ENCODE measurements at regions not wholly inside any gene's neighbourhood (a gene's known extent, or its start where the extent isn't known, plus 50 kb on each side); places are given as distances from the start of the nearest gene placed in this dataset.

DNA sequence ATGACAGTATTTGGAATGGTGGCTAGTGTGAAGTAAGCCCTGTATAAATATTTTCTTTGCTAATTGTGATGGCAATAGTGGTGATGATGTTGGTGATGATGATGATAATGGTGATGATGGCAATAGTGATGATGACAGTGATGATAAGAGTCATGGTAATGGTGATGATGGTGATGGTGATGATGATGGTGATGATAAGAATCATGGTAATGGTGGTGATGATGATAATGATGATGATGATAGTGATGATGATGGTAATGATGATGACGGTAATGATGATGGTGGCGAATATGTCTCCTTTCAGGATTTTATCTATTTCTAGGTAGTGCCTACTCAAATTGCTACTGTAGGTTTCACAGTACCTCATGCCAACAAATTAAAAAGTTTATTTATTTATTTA, 205.4 kb downstream of the GALR1 start:
- no peak for DNase-seq (ENCODE audit: extremely low read depth, low read depth)
- TF ChIP-seq, protein P1, sequence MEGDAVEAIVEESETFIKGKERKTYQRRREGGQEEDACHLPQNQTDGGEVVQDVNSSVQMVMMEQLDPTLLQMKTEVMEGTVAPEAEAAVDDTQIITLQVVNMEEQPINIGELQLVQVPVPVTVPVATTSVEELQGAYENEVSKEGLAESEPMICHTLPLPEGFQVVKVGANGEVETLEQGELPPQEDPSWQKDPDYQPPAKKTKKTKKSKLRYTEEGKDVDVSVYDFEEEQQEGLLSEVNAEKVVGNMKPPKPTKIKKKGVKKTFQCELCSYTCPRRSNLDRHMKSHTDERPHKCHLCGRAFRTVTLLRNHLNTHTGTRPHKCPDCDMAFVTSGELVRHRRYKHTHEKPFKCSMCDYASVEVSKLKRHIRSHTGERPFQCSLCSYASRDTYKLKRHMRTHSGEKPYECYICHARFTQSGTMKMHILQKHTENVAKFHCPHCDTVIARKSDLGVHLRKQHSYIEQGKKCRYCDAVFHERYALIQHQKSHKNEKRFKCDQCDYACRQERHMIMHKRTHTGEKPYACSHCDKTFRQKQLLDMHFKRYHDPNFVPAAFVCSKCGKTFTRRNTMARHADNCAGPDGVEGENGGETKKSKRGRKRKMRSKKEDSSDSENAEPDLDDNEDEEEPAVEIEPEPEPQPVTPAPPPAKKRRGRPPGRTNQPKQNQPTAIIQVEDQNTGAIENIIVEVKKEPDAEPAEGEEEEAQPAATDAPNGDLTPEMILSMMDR (IDR thresholded peaks at IDR 0.05; ENCODE audit: low read depth, low read length) = no peak

GRCh38 chr18:77457681-77458080, 208.0 kb downstream of the GALR1 start:
- DNase-seq (ENCODE audit: extremely low read depth, low read depth) = no peak
- TF ChIP-seq, protein P1 (IDR thresholded peaks at IDR 0.05; ENCODE audit: low read depth, low read length) = no peak

DNA sequence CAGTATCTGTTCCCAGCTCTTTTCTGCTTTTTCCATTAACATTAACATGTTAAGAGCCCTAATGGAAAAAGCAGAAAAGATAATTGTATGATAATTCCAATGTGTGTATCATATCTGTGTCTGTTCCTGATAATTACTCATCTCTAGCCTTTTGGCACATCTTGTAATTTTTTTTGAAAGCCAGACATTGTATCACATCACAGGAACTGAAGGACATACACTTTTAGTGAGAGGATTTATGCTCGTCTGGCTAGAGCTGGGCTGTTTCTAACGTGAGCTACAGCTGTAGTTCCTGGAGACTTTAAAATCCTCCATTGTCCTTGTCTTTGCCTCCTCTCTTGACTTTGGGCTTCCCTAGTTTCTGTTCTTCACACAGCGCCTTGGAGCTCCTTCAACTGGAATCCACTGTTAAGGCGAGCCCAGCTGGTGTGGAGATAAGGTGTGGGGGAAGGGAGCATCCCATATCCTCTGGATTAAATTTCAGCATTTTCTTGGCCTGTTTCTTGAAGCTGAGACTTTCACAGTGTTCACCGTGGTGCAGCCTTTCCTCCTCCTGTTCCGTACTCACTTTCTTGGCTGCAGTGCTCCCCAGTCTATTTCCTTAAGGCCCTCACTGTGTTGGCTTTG, 211.5 kb downstream of the GALR1 start:
- DNase-seq (ENCODE audit: extremely low read depth, low read depth) = no peak
- TF ChIP-seq, protein P1 (IDR thresholded peaks at IDR 0.05; ENCODE audit: low read depth, low read length) = no peak

DNA sequence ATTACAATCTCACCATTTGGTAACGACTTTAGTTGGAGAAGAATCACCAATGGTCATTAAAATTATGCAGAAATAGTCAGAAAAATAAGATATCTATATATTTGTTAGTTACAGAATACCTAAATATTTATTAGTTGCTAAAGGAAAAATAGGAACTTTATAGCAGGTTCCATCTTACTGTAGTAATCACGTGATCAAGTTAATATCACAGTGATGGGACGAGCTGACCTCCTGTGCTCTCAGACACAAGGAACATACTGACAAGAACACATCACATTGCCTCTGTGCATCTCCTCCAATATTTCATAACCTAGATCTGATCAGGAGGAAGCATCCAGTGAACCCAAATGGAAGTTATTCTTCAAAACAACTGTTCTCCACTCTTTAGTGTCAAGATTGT, 215.3 kb downstream of the GALR1 start:
- no peak for DNase-seq (ENCODE audit: extremely low read depth, low read depth)
- TF ChIP-seq, protein P1 (IDR thresholded peaks at IDR 0.05; ENCODE audit: low read depth, low read length) = no peak

DNA sequence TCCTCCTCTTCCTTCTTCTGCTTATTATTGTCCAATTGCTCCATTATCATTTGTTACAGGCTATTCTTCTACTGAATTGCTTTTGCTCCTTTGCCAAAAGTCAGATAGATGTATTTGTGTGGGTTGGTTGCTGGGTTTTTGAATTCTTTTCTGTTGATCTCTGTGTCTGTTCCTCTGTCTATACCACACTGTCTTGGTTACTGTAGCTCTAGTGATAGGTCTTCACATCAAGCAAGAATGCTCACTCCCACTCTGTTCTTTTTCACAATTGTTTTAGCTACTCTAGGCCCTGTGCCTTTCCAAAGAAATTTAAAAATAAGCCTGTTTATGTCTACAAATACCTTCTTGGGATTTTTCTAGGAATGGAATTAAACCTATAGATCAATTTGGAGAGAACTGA, 217.2 kb downstream of the GALR1 start:
- no peak for DNase-seq (ENCODE audit: extremely low read depth, low read depth)
- TF ChIP-seq, protein P1 (IDR thresholded peaks at IDR 0.05; ENCODE audit: low read depth, low read length) = no peak

DNA sequence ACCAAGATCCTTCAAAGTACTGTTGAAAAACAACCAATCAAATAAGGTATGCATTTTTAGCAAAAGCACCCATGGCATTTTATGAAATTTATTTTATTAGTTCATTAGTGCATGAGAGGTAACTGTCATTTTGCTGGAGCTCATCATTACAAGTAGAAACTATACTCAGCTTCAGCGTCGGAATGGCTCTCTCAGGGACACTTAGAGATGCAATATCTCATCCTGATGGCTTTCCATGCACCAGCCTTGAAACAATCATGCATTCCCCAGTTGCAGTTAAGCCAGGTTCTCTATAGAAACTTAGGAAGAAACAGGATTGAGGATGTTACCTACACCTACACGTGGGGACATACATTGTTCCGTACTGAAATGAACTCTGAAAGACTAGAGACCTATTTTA, 219.5 kb downstream of the GALR1 start:
- DNase-seq (ENCODE audit: extremely low read depth, low read depth) = no peak
- TF ChIP-seq, protein P1 (IDR thresholded peaks at IDR 0.05; ENCODE audit: low read depth, low read length) = no peak

DNA sequence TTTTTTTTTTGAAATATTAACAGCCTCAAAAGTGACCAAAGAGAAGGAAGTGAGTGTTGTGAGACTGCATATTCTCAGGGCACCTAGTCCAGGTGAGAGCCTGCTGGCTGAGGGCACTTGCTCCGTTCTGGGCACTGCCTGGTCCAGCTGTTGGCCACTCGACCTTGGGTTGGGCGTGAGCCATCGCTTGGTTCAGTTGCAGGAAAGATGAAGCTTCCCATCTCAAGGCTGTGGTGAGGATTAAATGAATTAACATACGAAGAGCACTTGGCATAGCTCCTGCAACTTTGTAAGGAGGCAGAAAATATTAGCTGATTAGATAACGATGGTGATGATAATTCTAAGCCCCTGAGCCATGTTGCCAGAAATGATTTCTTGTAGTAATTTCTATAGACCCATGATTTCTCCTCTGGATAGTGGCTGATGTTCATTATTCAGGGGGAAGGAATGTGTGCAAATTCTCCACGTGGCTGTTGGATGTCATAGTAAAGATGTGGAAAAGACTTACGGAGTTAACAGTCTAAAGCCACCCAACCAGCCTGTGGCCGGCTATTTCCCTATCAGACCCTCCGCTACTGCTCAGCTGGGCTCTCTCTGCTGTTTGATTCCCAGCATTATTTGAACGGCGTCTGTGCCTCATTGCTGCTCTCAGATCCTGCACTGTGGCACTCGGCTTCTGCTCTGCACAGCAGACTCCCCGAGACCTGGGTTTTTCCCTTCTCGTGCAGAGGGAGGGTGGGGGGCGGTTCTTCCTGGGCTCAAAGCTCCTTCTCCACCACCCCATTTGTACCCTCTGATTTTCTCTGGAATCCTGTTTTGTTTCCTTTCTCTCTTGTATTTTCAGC, 221.1 kb downstream of the GALR1 start:
- TF ChIP-seq, protein P1 (IDR thresholded peaks at IDR 0.05; ENCODE audit: low read depth, low read length) = no peak
- DNase-seq (ENCODE audit: extremely low read depth, low read depth) = no peak

Measured in AG09319 (cell line).